HG02885 (cell line): ENCODE measurements at regions not wholly inside any gene's neighbourhood (a gene's known extent, or its start where the extent isn't known, plus 50 kb on each side); places are given as distances from the start of the nearest gene placed in this dataset.

Source experiments
- ATAC-seq: cut with Tn5 transposase; IDR thresholded peaks from one replicate; pipeline ENCODE4 v1.9.1; 2021; ENCODE audit warnings: mild to moderate bottlenecking; ENCODE audit not compliant: unreplicated experiment, poor library complexity

DNA sequence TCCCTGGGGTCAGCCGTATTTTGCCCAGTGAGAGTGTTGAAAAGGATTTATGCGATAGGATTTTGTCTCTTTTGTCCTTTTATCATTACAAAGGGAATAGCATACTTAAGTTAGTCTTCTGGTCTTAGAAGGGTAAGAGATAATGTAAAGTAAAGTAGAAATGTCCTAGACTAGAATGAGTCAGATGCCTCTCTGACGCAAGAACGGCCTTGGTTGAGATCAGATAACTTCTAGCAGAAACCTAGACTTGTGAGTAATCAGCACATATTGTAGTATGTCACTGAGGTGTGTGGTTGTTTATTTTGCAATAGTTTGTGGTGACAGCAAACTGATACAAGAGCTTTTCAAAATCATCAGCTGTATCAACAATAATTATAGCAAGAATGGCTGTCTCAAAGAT is 866.1 kb downstream of the NSUN3 start:
- no peak for ATAC-seq

- ATAC-seq: no peak
Measured at GRCh38 chr3:94935738-94936580, 873.1 kb downstream of the NSUN3 start.

DNA sequence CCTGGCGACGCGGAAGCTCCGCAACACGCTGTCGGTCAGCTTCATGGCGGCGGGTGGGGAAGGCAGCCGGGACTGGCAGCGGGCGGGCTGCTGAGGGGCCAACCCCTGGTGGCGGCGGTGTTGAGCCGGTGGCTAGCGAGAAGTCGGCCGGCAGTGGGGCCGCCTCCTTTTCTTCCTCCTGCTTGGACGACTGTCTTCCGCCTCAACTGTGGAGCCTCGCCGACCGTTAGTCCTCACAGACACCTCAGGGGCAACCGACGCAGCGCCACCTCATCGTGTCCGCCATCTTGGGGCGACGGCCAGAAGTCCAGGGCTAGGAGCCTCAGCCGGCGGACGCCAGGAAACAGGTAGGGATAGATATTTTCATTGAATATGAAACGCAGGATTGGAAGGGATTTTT is 875.1 kb downstream of the NSUN3 start:
- ATAC-seq: no peak

DNA sequence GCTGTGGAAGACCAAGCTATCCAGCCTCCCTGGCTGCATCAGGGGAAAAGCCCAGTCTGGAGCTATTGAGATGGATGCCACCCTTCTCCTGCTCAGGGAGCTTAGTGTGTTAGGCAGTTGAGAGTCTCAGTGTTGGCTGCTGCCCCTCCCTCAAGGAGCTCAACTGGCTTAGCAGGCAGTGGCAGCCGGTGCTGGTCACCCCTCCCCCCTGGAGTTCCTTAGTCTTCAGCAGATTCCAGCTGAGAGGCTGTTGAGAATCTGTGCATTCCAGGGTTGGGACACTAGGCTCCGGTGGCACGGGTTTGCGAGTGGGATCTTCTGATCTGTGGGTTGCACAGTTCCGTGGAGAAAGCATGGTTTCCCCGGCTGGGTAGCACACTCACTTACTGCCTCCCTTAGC is 883.8 kb downstream of the NSUN3 start:
- ATAC-seq: no peak

GRCh38 chr3:94961423-94962100 is 898.7 kb downstream of the NSUN3 start:
- ATAC-seq: no peak

DNA sequence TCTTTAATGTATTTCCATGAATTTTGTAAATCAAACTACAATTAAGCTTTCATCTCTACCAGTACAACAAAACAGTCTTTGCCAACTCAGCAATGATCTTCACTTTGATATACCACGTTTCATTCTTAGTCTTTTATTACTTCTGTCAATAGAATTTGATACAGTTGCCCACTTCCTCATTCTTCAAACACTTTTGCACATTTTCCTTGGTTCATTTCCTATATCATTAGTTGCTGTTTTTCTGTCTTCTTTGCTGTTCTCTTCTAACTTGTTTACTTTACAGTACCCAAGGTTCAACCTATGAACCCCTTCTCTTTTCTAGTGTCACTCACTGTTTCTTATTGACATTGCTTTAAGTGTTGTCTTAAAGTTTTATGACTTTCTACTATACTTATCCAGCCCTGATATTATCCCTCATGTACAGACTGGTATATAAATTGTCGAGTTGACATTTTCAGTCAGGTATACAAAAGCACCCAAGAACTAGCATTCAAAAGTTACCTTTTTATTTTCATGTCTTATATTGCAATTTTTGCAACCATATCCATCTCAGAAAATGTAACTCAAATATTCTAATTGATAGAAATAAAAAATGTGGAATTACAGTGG is 903.1 kb downstream of the NSUN3 start:
- no peak for ATAC-seq

- no peak for ATAC-seq
Measured at GRCh38 chr3:94967196-94967595, 904.3 kb downstream of the NSUN3 start.

DNA sequence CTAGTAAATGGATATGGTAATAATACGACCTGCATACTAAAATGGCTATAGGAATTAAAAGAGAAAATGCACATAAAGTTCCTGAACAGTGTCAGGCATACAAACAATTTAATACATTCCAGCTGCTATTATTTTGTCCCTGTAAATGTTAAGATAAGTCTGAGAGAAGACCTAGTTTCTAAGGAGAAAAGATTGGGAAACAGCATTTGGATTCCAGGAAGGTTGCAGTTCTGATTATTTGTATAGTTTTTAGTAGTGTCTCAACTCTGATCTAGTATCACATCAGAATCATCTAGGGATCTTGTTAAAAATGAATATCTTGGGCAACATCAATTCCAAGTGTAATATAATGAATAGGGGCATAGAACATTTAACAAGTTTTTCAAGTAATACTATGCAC is 905.7 kb downstream of the NSUN3 start:
- no peak for ATAC-seq

DNA sequence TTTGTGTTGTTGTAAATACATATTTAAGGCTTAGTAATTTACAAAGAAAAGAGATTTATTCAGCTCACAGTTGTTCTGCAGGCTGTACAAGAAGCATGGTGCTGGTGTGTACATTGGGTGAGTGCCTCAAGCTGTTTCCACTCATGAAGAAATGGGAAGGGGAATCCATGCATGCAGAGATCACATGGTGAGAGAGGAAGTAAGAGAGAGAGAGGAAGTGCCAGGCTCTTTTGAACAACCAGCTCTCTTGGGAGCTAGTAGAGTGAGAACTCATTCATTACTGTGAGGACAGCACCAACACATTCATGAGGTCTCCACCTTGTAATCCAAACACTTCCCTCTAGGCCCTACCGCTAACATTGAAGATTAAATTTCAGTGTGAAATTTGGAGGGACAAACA is 909.2 kb downstream of the NSUN3 start:
- ATAC-seq: no peak

- no peak for ATAC-seq
Measured at GRCh38 chr3:94978084-94978483, 915.2 kb downstream of the NSUN3 start.

DNA sequence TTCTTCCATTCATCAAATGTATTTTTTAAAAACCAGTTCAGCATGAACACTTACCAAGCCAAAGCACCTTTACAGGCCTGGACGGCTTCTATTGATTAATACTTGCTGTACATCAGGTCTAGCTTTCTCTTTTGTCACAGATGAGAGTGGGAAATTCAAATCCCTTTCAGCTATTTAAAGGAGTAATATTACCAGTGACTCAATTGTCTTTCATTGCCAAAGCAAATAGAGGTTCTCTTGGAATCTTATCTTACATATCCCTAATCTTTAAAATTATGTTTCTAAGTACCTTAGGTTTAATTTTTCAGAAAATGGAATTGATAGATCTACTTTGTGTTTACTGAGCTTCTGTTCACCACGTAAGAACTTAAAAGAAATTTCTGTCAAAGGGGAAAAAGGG is 922.9 kb downstream of the NSUN3 start:
- ATAC-seq: no peak

GRCh38 chr3:94990952-94991705 is 928.3 kb downstream of the NSUN3 start:
- no peak for ATAC-seq

GRCh38 chr3:94996743-94997142 is 933.9 kb downstream of the NSUN3 start:
- no peak for ATAC-seq

GRCh38 chr3:95002438-95003046 is 939.7 kb downstream of the NSUN3 start:
- no peak for ATAC-seq

DNA sequence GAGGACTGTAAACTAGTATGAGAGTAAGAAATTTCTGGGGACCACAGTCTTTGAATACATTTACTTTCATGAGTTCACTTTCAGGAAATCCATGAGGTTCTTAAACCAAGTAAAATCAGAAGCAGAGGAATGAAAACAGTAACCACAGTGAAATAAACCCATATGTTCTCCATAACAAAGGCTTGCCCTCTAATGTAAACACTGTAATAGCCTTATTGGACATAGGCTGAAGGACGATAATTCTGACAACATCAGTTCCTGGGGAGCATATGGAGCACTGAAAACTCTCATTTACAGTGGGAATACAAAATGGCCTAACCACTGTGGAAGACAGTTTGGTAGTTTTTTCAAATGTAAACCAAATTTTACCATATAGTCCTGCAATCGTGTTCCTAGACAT is 965.8 kb downstream of the NSUN3 start:
- ATAC-seq: no peak

- no peak for ATAC-seq
Measured at GRCh38 chr3:95029644-95030043, 966.8 kb downstream of the NSUN3 start.

DNA sequence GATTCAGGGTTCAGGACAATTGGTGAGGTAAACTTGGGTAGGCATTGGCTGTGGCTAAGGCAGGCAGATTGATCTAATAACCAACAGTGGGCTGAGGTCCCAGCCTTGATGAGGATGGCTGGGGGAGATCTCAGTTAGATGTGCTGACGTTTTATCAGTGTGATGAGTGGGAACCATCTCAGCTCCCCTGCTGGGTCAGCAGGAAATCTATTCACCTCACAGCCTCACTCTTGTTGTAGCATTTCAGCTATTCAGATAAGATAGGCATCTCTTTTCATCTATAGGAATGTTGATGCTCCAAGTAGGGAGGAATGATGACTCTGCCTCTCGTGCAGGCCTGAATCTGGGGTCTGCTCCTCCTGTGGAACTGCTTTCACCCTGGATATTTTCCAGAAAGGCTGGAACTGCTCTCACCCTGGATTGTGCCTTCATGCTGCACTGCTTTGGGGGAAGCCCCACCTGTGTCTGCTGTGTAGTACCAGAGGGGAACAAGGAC is 973.7 kb downstream of the NSUN3 start:
- no peak for ATAC-seq

DNA sequence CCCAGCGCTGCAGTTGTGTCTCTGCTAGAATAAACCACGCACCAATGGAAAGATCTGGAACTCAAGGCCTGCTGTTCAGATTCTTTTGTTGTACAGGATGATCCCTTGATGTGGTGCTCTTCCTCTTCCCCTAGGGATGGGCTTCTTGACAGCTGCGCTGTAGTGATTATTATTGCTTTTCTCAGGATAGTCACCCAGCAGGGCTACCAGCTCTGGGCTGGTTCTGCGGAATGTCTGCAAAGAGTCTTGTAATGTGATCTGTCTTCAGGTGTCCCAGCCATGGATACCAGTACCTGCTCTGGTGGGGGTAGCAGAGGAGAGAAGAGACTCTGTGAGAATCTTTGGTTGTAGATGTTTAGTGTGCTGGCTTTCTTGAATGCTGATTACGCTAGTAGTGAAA is 974.2 kb downstream of the NSUN3 start:
- ATAC-seq: no peak

DNA sequence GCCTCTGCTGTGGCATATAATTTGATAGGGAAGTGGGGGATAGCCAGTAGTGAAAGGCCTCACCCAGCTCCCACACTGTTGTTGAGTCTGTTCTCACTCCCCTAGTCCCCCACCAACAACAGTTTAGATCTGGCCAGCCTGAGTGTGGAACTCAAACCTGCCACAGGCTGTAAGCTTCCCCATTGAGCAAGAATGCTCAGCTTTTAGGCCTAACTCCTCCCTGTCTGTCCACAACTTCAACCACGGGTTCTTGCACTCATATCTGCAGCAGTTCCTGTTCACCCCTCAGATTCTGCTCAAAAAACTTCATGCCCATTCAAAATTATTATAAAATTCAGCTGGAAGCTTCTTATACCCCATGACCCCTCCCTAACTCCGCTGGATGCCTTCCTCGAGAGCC is 975.1 kb downstream of the NSUN3 start:
- no peak for ATAC-seq

DNA sequence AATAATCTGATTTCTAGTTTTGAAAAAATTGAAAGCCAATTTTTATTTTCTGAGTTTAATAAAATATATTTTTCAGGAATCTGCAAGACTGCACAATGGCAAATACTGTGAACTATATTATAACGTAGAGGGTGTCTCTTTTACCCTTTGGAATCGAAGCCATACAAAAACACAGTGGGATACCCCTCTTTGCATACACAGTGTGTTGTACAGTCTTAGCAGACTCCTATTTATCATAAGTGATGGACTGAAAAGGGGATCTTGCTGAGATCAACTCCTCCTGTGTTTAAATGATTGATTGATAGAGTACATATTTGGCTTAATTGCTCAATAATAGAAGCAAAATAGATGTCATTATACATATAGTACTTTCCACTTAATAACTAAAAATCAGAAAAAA is 981.2 kb downstream of the NSUN3 start:
- no peak for ATAC-seq
